DOHH2 (cell line): ENCODE measurements at regions not wholly inside any gene's neighbourhood (a gene's known extent, or its start where the extent isn't known, plus 50 kb on each side); places are given as distances from the start of the nearest gene placed in this dataset.
"Not testable (repeated sequence)": the region's sequence is repeated elsewhere in the genome, so short reads cannot be mapped to it uniquely, and the experiment has no call there.

Source experiments
- H3F3A ChIP-seq: fragments of 200-600 bp; sonication (generic), shearing (Covaris generic); 2 replicates; pipeline ENCODE4 v1.6.0; 2016; ENCODE audit warnings: antibody characterized with exemption, mild to moderate bottlenecking; ENCODE audit not compliant: control insufficient read depth, insufficient read depth
- H3K27ac ChIP-seq: fragments of 200-600 bp; sonication (generic); 2 replicates; pipeline ENCODE4 v1.5.1; 2014; ENCODE audit warnings: low read depth, mild to moderate bottlenecking, low read length, moderate library complexity
- H3K27me3 ChIP-seq: fragments of 200-600 bp; sonication (generic); 2 replicates; pipeline ENCODE4 v1.6.1; 2014; ENCODE audit warnings: mild to moderate bottlenecking, low read length, mixed read lengths; ENCODE audit not compliant: control insufficient read depth
- H3K36me3 ChIP-seq: fragments of 200-600 bp; sonication (generic); 2 replicates; pipeline ENCODE4 v1.6.1; 2014; ENCODE audit warnings: mild to moderate bottlenecking, low read length, moderate library complexity, mixed read lengths; ENCODE audit not compliant: control insufficient read depth
- H3K4me1 ChIP-seq: fragments of 200-600 bp; sonication (generic); 2 replicates; pipeline ENCODE4 v1.6.1; 2014; ENCODE audit warnings: mild to moderate bottlenecking, low read length, mixed read lengths; ENCODE audit not compliant: control insufficient read depth
- H3K4me2 ChIP-seq: fragments of 200-600 bp; sonication (generic); 2 replicates; pipeline ENCODE4 v1.6.0; 2014; ENCODE audit warnings: mild to moderate bottlenecking, low read length, moderate library complexity
- H3K4me3 ChIP-seq: fragments of 200-600 bp; sonication (generic); 2 replicates; pipeline ENCODE4 v1.5.1; 2014; ENCODE audit warnings: mild to moderate bottlenecking, low read length, mixed read lengths
- H3K79me2 ChIP-seq: fragments of 200-600 bp; sonication (generic); 2 replicates; pipeline ENCODE4 v1.6.1; 2014; ENCODE audit warnings: mild to moderate bottlenecking, low read length, mixed read lengths; ENCODE audit not compliant: control insufficient read depth
- H3K9me2 ChIP-seq: fragments of 200-600 bp; sonication (generic); replicated peaks from 2 replicates; pipeline ENCODE4 v1.6.1; 2014; ENCODE audit warnings: mild to moderate bottlenecking, low read length, mixed read lengths; ENCODE audit not compliant: control insufficient read depth
- H3K9me3 ChIP-seq: fragments of 200-600 bp; sonication (generic); 2 replicates; pipeline ENCODE4 v1.6.1; 2014; ENCODE audit warnings: antibody characterized with exemption, low read length, mixed read lengths; ENCODE audit not compliant: control insufficient read depth, insufficient read depth
- H4K20me1 ChIP-seq: fragments of 200-600 bp; sonication (generic); 2 replicates; pipeline ENCODE4 v1.6.0; 2014; ENCODE audit warnings: low read depth, mild to moderate bottlenecking, antibody characterized with exemption, low read length, moderate library complexity; ENCODE audit not compliant: control insufficient read depth, insufficient read depth
- CTCF ChIP-seq: fragments of 200-600 bp; sonication (generic); IDR thresholded peaks from one replicate; pipeline ENCODE4 v1.5.1; 2014; ENCODE audit warnings: antibody characterized with exemption, mild to moderate bottlenecking, low read depth, low read length; ENCODE audit not compliant: poor library complexity, severe bottlenecking
- EZH2phosphoT487 ChIP-seq: fragments of 200-600 bp; sonication (generic); IDR thresholded peaks from 2 replicates; pipeline ENCODE4 v1.6.1; 2017; ENCODE audit warnings: borderline replicate concordance, mild to moderate bottlenecking, antibody characterized with exemption, low read length, moderate library complexity, mixed read lengths

DNA sequence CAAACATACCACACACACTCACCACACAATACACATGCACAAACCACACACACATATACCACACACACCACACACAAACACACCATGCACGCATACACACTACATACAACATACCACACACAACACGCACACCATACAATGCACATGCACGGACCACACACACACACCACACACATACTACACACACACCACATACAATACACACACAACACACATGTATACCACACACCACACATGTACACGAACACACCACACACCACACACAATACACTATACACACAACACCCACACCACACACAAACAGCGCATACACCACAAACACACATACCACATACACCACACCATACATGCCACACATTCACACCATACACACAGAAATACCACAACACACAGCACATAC lies 480.3 kb downstream of the DIRAS2 start:
- Histone ChIP-seq H3K36me3 (no peaks in the 10 kb centered on the region), H3K4me2 (no peak overlapping the region), H3K9me3 (no peaks in the 10 kb centered on the region), H3K9me2 (no peaks in the 10 kb centered on the region), H3F3A (no peaks in the 10 kb centered on the region), H3K4me1 (0 out of 2 replicates have a peak, but pooled peaks cover 3% of the 10 kb centered on the region), H3K4me3 (no peak overlapping the region), H3K79me2 (no peaks in the 10 kb centered on the region), H3K27ac (no peak overlapping the region), H4K20me1 (no peaks in the 10 kb centered on the region), H3K27me3 (no peaks in the 10 kb centered on the region)
- TF ChIP-seq EZH2phosphoT487 (no peak), CTCF (no peak)

- Histone ChIP-seq H3F3A (no peaks in the 10 kb centered on the region), H4K20me1 (no peaks in the 10 kb centered on the region), H3K4me1 (0 out of 2 replicates have a peak, but pooled peaks cover 3% of the 10 kb centered on the region), H3K9me2 (no peaks in the 10 kb centered on the region), H3K79me2 (no peaks in the 10 kb centered on the region), H3K4me2 (no peak overlapping the region), H3K27ac (no peak overlapping the region), H3K27me3 (no peaks in the 10 kb centered on the region), H3K9me3 (no peaks in the 10 kb centered on the region), H3K36me3 (no peaks in the 10 kb centered on the region), H3K4me3 (no peak overlapping the region)
- no peak for TF ChIP-seq CTCF
- TF ChIP-seq EZH2phosphoT487 = no peak
Measured at GRCh38 chr9:90162819-90163218, 479.8 kb downstream of the DIRAS2 start.

- Histone ChIP-seq H3K27me3 (no peaks in the 10 kb centered on the region), H3K36me3 (no peaks in the 10 kb centered on the region), H3F3A (no peaks in the 10 kb centered on the region), H3K4me1 (0 out of 2 replicates have a peak, but pooled peaks cover 3% of the 10 kb centered on the region), H4K20me1 (no peaks in the 10 kb centered on the region), H3K4me2 (no peak overlapping the region), H3K79me2 (no peaks in the 10 kb centered on the region), H3K9me2 (no peaks in the 10 kb centered on the region), H3K9me3 (no peaks in the 10 kb centered on the region), H3K27ac (no peak overlapping the region), H3K4me3 (no peak overlapping the region)
- no peak for TF ChIP-seq CTCF
- no peak for TF ChIP-seq EZH2phosphoT487
Measured at GRCh38 chr9:90165281-90165680, 477.3 kb downstream of the DIRAS2 start.

GRCh38 chr9:90166374-90166773 lies 476.2 kb downstream of the DIRAS2 start:
- not testable (repeated sequence) for H3K36me3 ChIP-seq, H3K9me3 ChIP-seq, H3K4me2 ChIP-seq, H3K9me2 ChIP-seq, H3K27me3 ChIP-seq, H3K4me1 ChIP-seq, H3K27ac ChIP-seq, H3K79me2 ChIP-seq, H3F3A ChIP-seq, H3K4me3 ChIP-seq, H4K20me1 ChIP-seq
